HEK293 (cell line): ENCODE measurements at regions not wholly inside any gene's neighbourhood (a gene's known extent, or its start where the extent isn't known, plus 50 kb on each side); places are given as distances from the start of the nearest gene placed in this dataset.

Source experiments
- MEIS1 ChIP-seq: sonication (generic); formaldehyde crosslinking; IDR thresholded peaks from 2 replicates; pipeline ENCODE4 v1.8.1; 2022; ENCODE audit warnings: missing genetic modification reagents, mild to moderate bottlenecking, borderline replicate concordance
- RBAK ChIP-seq: fragments of 450-650 bp; formaldehyde crosslinking; IDR thresholded peaks from 2 replicates; pipeline ENCODE4 v1.5.1; 2016; ENCODE audit warnings: missing biosample characterization, missing genetic modification characterization
- ZNF174 ChIP-seq: fragments of 450-650 bp; formaldehyde crosslinking; IDR thresholded peaks from 2 replicates; pipeline ENCODE4 v1.5.0; 2017; ENCODE audit warnings: missing biosample characterization, mild to moderate bottlenecking, missing genetic modification characterization
- ZNF274 ChIP-seq, 2 experiments: fragments of 200-500 bp in 1 of 2; fragments of 450-650 bp in 1 of 2; sonication (Bioruptor generic) in 1 of 2; formaldehyde crosslinking in 1 of 2; IDR thresholded peaks; 2 replicates each; pipeline versions ENCODE4 v1.5.1 to v1.6.1; 2014 to 2016; ENCODE audit warnings: borderline replicate concordance in 1 of 2, inconsistent platforms in 1 of 2, low read length in 1 of 2, missing biosample characterization in 1 of 2, missing genetic modification characterization in 1 of 2
- ZNF292 ChIP-seq: fragments of 450-650 bp; formaldehyde crosslinking; IDR thresholded peaks from 2 replicates; pipeline ENCODE4 v1.5.1; 2016; ENCODE audit warnings: low read depth, missing biosample characterization, missing genetic modification characterization, borderline replicate concordance
- ZNF514 ChIP-seq: fragments of 450-650 bp; formaldehyde crosslinking; IDR thresholded peaks from 2 replicates; pipeline ENCODE4 v1.5.1; 2016; ENCODE audit warnings: missing biosample characterization, missing genetic modification characterization
- ZNF544 ChIP-seq: fragments of 450-650 bp; formaldehyde crosslinking; IDR thresholded peaks from 2 replicates; pipeline ENCODE4 v1.5.0; 2017; ENCODE audit warnings: missing biosample characterization, missing genetic modification characterization
- ZNF555 ChIP-seq: fragments of 450-650 bp; formaldehyde crosslinking; conservative IDR thresholded peaks from 2 replicates; pipeline ENCODE4 v1.5.1; 2017; ENCODE audit warnings: missing biosample characterization, mild to moderate bottlenecking, missing genetic modification characterization, inconsistent platforms
- TF ChIP-seq, protein P1 (sequence below): fragments of 450-650 bp; formaldehyde crosslinking; IDR thresholded peaks from 2 replicates; pipeline ENCODE4 v1.5.1; 2016; ENCODE audit warnings: missing biosample characterization, missing genetic modification characterization
- TF ChIP-seq, protein P2 (sequence below): fragments of 450-650 bp; formaldehyde crosslinking; IDR thresholded peaks from 2 replicates; pipeline ENCODE4 v1.5.1; 2016; ENCODE audit warnings: missing biosample characterization, missing genetic modification characterization
- TF ChIP-seq, protein P3 (sequence below): fragments of 450-650 bp; formaldehyde crosslinking; IDR thresholded peaks from 2 replicates; pipeline ENCODE4 v1.5.1; 2016; ENCODE audit warnings: missing biosample characterization, missing genetic modification characterization
- TF ChIP-seq, protein P4 (sequence below): fragments of 450-650 bp; formaldehyde crosslinking; IDR thresholded peaks from 2 replicates; pipeline ENCODE4 v1.5.1; 2016; ENCODE audit warnings: missing biosample characterization, missing genetic modification characterization
- TF ChIP-seq, protein P5 (sequence below): fragments of 450-650 bp; formaldehyde crosslinking; IDR thresholded peaks from 2 replicates; pipeline ENCODE4 v1.5.1; 2016; ENCODE audit warnings: missing biosample characterization, missing genetic modification characterization

DNA sequence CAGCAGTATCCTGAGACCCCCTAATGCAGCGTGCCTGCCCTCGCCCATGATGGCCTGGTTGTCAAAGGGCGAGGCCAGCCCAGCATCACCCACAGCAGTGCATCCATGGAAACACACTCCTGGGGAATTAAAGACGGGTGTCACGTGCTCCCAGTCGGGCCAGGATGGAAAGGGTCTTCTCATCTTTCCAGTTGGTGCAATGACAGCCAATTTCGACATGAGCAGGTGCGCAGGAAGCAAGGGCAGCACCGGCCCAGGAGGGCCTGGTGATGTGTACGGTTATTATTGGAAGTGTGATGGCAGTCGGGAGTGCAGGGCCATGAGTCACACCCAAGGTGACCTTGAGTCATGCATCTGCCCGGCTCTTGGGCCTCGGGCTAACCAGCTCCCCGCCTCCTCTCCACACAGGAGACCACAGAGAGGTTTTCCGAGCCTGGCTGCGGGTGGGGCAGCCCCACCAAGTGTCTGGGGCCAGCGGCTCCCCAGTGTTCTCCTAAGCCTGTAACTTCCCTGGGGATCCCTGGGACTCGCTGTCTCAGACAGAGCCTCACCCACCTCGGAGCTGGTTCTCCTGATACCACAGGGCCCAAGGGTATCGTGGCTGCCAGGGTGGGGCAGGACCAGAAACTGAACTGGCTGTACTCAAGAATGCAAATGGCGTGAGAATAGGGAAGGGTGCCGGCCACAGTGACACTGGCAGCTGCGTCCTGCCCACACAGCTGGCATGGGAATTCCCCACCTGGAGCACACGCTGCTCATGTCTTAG is 119.8 kb downstream of the SIK1 start:
- TF ChIP-seq, protein P1, sequence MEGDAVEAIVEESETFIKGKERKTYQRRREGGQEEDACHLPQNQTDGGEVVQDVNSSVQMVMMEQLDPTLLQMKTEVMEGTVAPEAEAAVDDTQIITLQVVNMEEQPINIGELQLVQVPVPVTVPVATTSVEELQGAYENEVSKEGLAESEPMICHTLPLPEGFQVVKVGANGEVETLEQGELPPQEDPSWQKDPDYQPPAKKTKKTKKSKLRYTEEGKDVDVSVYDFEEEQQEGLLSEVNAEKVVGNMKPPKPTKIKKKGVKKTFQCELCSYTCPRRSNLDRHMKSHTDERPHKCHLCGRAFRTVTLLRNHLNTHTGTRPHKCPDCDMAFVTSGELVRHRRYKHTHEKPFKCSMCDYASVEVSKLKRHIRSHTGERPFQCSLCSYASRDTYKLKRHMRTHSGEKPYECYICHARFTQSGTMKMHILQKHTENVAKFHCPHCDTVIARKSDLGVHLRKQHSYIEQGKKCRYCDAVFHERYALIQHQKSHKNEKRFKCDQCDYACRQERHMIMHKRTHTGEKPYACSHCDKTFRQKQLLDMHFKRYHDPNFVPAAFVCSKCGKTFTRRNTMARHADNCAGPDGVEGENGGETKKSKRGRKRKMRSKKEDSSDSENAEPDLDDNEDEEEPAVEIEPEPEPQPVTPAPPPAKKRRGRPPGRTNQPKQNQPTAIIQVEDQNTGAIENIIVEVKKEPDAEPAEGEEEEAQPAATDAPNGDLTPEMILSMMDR (tag by site-specific recombination) = no peak
- TF ChIP-seq ZNF544 (no peak), ZNF555 (tag by site-specific recombination) (no peak), ZNF274 (IDR thresholded peaks at IDR 0.05; ENCODE audit: low read length) (no peak), ZNF274 (tag by site-specific recombination; IDR thresholded peaks at IDR 0.05; ENCODE audit: borderline replicate concordance) (no peak), MEIS1 (no peak), RBAK (tag by site-specific recombination) (peak; percentile 61; the same call in 1 of the 2 replicates), ZNF514 (tag by site-specific recombination) (no peak), ZNF174 (no peak), ZNF292 (tag by site-specific recombination) (no peak)
- TF ChIP-seq, protein P2, sequence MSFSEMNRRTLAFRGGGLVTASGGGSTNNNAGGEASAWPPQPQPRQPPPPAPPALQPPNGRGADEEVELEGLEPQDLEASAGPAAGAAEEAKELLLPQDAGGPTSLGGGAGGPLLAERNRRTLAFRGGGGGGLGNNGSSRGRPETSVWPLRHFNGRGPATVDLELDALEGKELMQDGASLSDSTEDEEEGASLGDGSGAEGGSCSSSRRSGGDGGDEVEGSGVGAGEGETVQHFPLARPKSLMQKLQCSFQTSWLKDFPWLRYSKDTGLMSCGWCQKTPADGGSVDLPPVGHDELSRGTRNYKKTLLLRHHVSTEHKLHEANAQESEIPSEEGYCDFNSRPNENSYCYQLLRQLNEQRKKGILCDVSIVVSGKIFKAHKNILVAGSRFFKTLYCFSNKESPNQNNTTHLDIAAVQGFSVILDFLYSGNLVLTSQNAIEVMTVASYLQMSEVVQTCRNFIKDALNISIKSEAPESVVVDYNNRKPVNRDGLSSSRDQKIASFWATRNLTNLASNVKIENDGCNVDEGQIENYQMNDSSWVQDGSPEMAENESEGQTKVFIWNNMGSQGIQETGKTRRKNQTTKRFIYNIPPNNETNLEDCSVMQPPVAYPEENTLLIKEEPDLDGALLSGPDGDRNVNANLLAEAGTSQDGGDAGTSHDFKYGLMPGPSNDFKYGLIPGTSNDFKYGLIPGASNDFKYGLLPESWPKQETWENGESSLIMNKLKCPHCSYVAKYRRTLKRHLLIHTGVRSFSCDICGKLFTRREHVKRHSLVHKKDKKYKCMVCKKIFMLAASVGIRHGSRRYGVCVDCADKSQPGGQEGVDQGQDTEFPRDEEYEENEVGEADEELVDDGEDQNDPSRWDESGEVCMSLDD = no peak
- TF ChIP-seq, protein P3, sequence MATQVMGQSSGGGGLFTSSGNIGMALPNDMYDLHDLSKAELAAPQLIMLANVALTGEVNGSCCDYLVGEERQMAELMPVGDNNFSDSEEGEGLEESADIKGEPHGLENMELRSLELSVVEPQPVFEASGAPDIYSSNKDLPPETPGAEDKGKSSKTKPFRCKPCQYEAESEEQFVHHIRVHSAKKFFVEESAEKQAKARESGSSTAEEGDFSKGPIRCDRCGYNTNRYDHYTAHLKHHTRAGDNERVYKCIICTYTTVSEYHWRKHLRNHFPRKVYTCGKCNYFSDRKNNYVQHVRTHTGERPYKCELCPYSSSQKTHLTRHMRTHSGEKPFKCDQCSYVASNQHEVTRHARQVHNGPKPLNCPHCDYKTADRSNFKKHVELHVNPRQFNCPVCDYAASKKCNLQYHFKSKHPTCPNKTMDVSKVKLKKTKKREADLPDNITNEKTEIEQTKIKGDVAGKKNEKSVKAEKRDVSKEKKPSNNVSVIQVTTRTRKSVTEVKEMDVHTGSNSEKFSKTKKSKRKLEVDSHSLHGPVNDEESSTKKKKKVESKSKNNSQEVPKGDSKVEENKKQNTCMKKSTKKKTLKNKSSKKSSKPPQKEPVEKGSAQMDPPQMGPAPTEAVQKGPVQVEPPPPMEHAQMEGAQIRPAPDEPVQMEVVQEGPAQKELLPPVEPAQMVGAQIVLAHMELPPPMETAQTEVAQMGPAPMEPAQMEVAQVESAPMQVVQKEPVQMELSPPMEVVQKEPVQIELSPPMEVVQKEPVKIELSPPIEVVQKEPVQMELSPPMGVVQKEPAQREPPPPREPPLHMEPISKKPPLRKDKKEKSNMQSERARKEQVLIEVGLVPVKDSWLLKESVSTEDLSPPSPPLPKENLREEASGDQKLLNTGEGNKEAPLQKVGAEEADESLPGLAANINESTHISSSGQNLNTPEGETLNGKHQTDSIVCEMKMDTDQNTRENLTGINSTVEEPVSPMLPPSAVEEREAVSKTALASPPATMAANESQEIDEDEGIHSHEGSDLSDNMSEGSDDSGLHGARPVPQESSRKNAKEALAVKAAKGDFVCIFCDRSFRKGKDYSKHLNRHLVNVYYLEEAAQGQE (tag by site-specific recombination) = no peak
- TF ChIP-seq, protein P4, sequence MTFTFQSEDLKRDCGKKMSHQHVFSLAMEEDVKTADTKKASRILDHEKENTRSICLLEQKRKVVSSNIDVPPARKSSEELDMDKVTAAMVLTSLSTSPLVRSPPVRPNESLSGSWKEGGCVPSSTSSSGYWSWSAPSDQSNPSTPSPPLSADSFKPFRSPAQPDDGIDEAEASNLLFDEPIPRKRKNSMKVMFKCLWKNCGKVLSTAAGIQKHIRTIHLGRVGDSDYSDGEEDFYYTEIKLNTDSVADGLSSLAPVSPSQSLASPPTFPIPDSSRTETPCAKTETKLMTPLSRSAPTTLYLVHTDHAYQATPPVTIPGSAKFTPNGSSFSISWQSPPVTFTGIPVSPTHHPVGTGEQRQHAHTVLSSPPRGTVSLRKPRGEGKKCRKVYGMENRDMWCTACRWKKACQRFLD (tag by site-specific recombination) = no peak
- TF ChIP-seq, protein P5, sequence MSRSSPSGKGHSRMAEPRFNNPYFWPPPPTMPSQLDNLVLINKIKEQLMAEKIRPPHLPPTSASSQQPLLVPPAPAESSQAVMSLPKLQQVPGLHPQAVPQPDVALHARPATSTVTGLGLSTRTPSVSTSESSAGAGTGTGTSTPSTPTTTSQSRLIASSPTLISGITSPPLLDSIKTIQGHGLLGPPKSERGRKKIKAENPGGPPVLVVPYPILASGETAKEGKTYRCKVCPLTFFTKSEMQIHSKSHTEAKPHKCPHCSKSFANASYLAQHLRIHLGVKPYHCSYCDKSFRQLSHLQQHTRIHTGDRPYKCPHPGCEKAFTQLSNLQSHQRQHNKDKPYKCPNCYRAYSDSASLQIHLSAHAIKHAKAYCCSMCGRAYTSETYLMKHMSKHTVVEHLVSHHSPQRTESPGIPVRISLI = no peak
